Erythroblast (primary cell): ENCODE measurements at regions not wholly inside any gene's neighbourhood (a gene's known extent, or its start where the extent isn't known, plus 50 kb on each side); places are given as distances from the start of the nearest gene placed in this dataset.

Experiments
- GATA1 ChIP-seq: IDR thresholded peaks from 2 replicates; pipeline ENCODE4 v1.6.1; 2011; ENCODE audit warnings: low read depth, mild to moderate bottlenecking, control low read depth, low read length, moderate library complexity
- POLR2A ChIP-seq: IDR thresholded peaks from 2 replicates; pipeline ENCODE4 v1.6.1; 2011; ENCODE audit warnings: mild to moderate bottlenecking, low read length

GRCh38 chr3:193779933-193780332 is 186.9 kb downstream of the OPA1 start:
- no peak for TF ChIP-seq POLR2A
- no peak for TF ChIP-seq GATA1
